ENCODE measurements at regions not wholly inside any gene's neighbourhood (a gene's known extent, or its start where the extent isn't known, plus 50 kb on each side); places are given as distances from the start of the nearest gene placed in this dataset.
A peak's percentile ranks its signal among the peaks of the same experiment; 100 is the strongest.

- ATAC-seq (ENCODE audit: insufficient read depth, low read depth) (no peak), DNase-seq (no peak)
- H3K79me2 ChIP-seq (ENCODE audit: insufficient read depth, low read length): no peaks in the 10 kb centered on the region
- no peaks in the 10 kb centered on the region for H3K4me1 ChIP-seq (ENCODE audit: insufficient read depth, low read length)
- H3K9me3 ChIP-seq (ENCODE audit: insufficient read depth, low read length, severe bottlenecking): no peaks in the 10 kb centered on the region
- peak overlapping the region; percentile 8; the same call in 1 of the 2 replicates for H2AFZ ChIP-seq (ENCODE audit: low read depth, low read length)
- H3K27me3 ChIP-seq (ENCODE audit: insufficient read depth, low read length, poor library complexity): no peaks in the 10 kb centered on the region
- no peak overlapping the region for H3K4me3 ChIP-seq (ENCODE audit: low read depth in 1 of 2, low read length in 2 of 2)
- no peaks in the 10 kb centered on the region for H3K36me3 ChIP-seq (ENCODE audit: insufficient read depth, low read length)
- no peak overlapping the region for H3K9ac ChIP-seq (ENCODE audit: low read depth, low read length)
- H4K20me1 ChIP-seq (ENCODE audit: insufficient read depth, low read length): no peaks in the 10 kb centered on the region
- TF ChIP-seq EZH2 (IDR thresholded peaks at IDR 0.05; ENCODE audit: borderline replicate concordance, low read depth, low read length, severe bottlenecking) (no peak), CTCF (IDR thresholded peaks at IDR 0.05; ENCODE audit: borderline replicate concordance, extremely low read depth, low read length, poor library complexity, severe bottlenecking) (no peak)
- no peak overlapping the region for H3K27ac ChIP-seq (ENCODE audit: low read length)
- H3K4me2 ChIP-seq (ENCODE audit: insufficient read depth, low read length): no peak overlapping the region
These were observed 65.6 kb downstream of the UFM1 start for GRCh38 chr13:38415233-38415632.

DNA sequence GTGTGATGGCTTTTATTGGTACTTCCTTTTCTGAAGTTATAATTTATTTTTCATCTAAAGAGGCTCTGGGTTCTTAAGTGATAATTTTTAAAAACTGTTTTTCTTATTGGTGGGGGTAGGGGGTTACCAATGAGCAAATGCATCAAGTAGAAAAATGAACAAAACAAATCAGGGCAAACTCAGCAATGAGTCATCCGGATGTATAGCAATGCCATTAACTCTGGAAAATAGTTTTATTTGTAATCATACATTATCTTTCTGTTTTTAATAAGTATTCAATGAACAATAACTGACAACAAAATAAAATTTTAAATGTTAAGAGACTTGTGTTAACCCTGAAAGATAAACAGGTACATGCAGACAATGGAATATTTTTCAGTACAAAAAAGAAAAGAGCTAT, 67.6 kb downstream of the UFM1 start:
- Histone ChIP-seq H3K27ac (ENCODE audit: low read length) (no peak overlapping the region), H3K9me3 (ENCODE audit: insufficient read depth, low read length, severe bottlenecking) (no peaks in the 10 kb centered on the region), H3K79me2 (ENCODE audit: insufficient read depth, low read length) (no peaks in the 10 kb centered on the region), H3K36me3 (ENCODE audit: insufficient read depth, low read length) (no peaks in the 10 kb centered on the region), H3K27me3 (ENCODE audit: insufficient read depth, low read length, poor library complexity) (no peaks in the 10 kb centered on the region), H2AFZ (ENCODE audit: low read depth, low read length) (no peak overlapping the region), H3K9ac (ENCODE audit: low read depth, low read length) (no peak overlapping the region), H3K4me1 (ENCODE audit: insufficient read depth, low read length) (no peaks in the 10 kb centered on the region), H3K4me3 (ENCODE audit: low read depth in 1 of 2, low read length in 2 of 2) (no peak overlapping the region), H4K20me1 (ENCODE audit: insufficient read depth, low read length) (no peaks in the 10 kb centered on the region), H3K4me2 (ENCODE audit: insufficient read depth, low read length) (no peak overlapping the region)
- TF ChIP-seq CTCF (IDR thresholded peaks at IDR 0.05; ENCODE audit: borderline replicate concordance, extremely low read depth, low read length, poor library complexity, severe bottlenecking) (no peak), EZH2 (IDR thresholded peaks at IDR 0.05; ENCODE audit: borderline replicate concordance, low read depth, low read length, severe bottlenecking) (no peak)
- no peak for DNase-seq
- ATAC-seq (ENCODE audit: insufficient read depth, low read depth): no peak

GRCh38 chr13:38417727-38418126, 68.1 kb downstream of the UFM1 start:
- Histone ChIP-seq H3K4me1 (ENCODE audit: insufficient read depth, low read length) (no peaks in the 10 kb centered on the region), H2AFZ (ENCODE audit: low read depth, low read length) (no peak overlapping the region), H3K4me3 (ENCODE audit: low read depth in 1 of 2, low read length in 2 of 2) (no peak overlapping the region), H3K9me3 (ENCODE audit: insufficient read depth, low read length, severe bottlenecking) (no peaks in the 10 kb centered on the region), H4K20me1 (ENCODE audit: insufficient read depth, low read length) (no peaks in the 10 kb centered on the region), H3K9ac (ENCODE audit: low read depth, low read length) (no peak overlapping the region), H3K36me3 (ENCODE audit: insufficient read depth, low read length) (no peaks in the 10 kb centered on the region), H3K27ac (ENCODE audit: low read length) (no peak overlapping the region), H3K27me3 (ENCODE audit: insufficient read depth, low read length, poor library complexity) (no peaks in the 10 kb centered on the region), H3K4me2 (ENCODE audit: insufficient read depth, low read length) (no peak overlapping the region), H3K79me2 (ENCODE audit: insufficient read depth, low read length) (no peaks in the 10 kb centered on the region)
- TF ChIP-seq CTCF (IDR thresholded peaks at IDR 0.05; ENCODE audit: borderline replicate concordance, extremely low read depth, low read length, poor library complexity, severe bottlenecking) (peak; percentile 32), EZH2 (IDR thresholded peaks at IDR 0.05; ENCODE audit: borderline replicate concordance, low read depth, low read length, severe bottlenecking) (no peak)
- no peak for DNase-seq
- peak; percentile 60; the same call in 1 of the 3 replicates for ATAC-seq (ENCODE audit: insufficient read depth, low read depth)

GRCh38 chr13:38418286-38418685, 68.6 kb downstream of the UFM1 start:
- Histone ChIP-seq H4K20me1 (ENCODE audit: insufficient read depth, low read length) (no peaks in the 10 kb centered on the region), H3K79me2 (ENCODE audit: insufficient read depth, low read length) (no peaks in the 10 kb centered on the region), H3K4me3 (ENCODE audit: low read depth in 1 of 2, low read length in 2 of 2) (no peak overlapping the region), H3K9me3 (ENCODE audit: insufficient read depth, low read length, severe bottlenecking) (no peaks in the 10 kb centered on the region), H3K27ac (ENCODE audit: low read length) (no peak overlapping the region), H3K9ac (ENCODE audit: low read depth, low read length) (no peak overlapping the region), H2AFZ (ENCODE audit: low read depth, low read length) (no peak overlapping the region), H3K4me2 (ENCODE audit: insufficient read depth, low read length) (no peak overlapping the region), H3K36me3 (ENCODE audit: insufficient read depth, low read length) (no peaks in the 10 kb centered on the region), H3K4me1 (ENCODE audit: insufficient read depth, low read length) (no peaks in the 10 kb centered on the region), H3K27me3 (ENCODE audit: insufficient read depth, low read length, poor library complexity) (no peaks in the 10 kb centered on the region)
- DNase-seq (no peak), ATAC-seq (ENCODE audit: insufficient read depth, low read depth) (no peak)
- TF ChIP-seq EZH2 (IDR thresholded peaks at IDR 0.05; ENCODE audit: borderline replicate concordance, low read depth, low read length, severe bottlenecking) (no peak), CTCF (IDR thresholded peaks at IDR 0.05; ENCODE audit: borderline replicate concordance, extremely low read depth, low read length, poor library complexity, severe bottlenecking) (no peak)
